ENCODE measurements at regions not wholly inside any gene's neighbourhood (a gene's known extent, or its start where the extent isn't known, plus 50 kb on each side); places are given as distances from the start of the nearest gene placed in this dataset.

DNA sequence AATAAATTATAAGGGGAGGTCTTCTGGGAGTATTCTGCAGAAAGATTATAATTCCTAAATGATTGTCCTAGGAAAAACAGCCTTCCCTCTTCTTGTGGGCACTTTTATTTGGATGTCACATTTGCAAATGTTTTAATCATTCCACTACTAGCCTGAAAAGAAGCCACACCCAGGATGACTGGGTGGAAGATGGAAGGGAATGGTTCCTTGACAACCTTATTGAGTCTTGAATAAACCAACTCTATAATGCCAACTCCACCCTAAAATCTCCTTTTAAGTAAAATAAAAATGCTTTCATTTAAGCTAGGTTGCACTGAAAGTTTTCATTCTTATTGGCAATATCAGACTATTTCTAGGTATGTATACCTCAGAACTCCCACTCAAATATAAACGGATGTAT, 494.6 kb downstream of the RFC3 start:
- no peak for DNase-seq (ENCODE audit: low spot score)

DNA sequence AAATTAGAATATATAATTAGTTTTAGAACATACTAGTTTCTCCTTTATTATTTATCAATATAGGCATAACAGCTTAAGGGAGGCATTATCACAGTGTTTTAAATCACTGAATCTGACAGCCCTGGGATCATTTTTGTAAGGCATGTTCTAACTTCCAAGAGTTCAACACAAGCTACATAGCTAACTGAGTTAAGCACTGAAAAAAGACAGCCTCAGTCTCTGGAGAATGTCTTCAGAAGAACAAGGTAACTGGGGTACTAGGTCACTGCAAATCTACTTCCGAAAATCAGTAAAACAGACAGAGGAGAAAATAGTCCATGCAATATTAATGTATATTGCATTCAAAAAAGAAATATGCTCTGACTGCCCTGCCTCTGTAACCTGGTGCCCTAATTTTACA, 502.1 kb downstream of the RFC3 start:
- no peak for DNase-seq (ENCODE audit: low spot score)

DNA sequence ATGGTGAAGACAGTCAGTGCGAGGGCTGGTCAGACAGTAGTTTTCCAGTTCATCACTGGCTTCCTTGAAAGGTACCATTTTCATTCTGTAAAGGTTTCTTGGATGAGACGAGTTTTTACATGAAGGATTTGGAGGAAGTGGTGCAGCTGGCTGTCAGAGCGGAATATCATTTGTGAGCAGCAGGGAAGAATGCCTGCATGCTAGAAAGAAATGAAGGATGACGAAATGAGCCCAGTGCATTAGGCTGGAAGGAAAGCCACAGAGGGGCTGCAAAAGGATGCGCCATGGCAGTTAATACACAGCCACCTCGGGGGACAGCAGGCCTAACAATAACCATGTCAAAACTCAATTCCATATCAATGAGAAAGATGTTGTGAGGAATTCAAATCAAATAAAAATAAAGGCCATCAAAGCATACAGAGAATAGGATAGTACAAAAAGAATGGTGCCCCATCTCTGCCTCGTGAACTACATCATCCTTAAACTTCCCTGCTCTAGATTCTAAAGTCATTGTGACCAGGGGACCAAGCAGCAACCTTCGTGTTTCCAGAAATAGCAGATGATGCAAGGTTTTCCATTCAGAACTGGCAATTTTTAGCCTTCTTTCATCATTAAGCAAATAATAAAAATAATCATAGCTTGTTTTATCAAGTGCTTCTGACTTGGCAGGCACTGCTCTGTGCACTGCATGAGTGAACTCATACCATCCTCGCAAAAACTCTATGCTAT, 504.2 kb downstream of the RFC3 start:
- DNase-seq (ENCODE audit: low spot score), result no peak

GRCh38 chr13:34322743-34323074, 504.8 kb downstream of the RFC3 start:
- no peak for DNase-seq (ENCODE audit: low spot score)

DNA sequence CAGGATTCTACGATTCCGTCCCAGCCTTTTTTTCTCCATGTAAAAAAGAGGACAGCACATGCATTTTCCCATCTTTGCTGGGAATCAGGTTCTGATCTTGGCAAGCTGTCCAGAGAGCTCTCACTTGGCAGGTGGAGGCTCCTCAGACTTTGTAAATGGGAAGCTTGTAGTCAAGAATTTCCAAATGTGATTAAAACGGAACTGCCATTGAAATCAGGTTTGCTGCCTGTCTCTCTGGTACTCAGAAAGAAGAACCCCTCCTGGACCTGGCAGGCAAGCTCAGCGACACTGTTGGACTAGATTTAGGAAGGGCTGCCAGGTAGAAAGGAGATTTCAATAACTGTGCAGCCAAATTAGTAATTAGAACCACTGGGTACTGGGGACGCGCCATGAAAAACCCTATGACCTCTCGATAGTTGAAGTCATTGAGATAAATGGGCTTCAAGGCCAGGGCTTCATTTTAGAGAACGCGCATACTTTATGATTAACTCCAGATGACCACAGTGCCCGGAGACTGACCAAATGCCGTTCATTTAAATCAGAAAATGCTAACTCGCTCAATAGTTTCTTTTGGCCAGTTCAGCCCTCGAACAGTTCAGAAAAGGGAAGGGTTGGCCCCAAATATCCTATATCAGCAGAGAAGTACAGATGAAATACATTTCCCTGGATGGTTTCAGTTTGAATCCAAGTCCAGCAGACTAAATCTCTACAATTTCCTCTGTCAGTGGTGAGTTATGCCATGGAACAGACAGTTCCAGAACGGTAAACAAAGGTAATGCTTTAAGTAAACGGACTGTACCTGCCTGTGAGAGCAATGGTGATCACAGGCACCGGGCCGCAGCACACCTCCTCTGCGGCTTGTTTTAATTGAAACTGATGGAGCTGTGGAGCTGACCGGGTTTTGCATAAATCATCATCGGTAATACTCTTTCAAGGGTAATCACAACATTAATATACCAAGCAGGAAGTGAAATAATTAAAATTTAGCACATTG, 517.4 kb downstream of the RFC3 start:
- DNase-seq (ENCODE audit: low spot score), result no peak

DNA sequence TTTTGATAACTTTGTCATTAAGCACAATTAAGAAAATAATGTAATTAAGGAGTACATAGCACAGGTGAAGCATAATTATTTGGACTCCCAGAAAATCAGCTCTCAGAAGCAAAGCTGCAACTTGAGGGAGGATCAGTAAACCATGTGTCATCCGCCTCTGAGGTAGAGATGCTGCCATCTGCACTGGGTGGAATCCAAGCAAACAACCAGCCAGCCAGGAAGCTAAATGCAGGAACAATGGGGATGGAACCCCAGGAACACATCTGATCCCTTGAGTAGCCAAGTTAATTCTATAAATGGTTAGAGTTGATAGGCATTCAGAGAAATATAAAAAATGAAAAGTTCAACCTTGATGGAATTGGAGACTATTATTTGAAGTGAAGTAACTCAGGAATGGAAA, 520.2 kb downstream of the RFC3 start:
- no peak for DNase-seq (ENCODE audit: low spot score)

- DNase-seq (ENCODE audit: low spot score), result no peak
These were observed 522.6 kb downstream of the RFC3 start for GRCh38 chr13:34340534-34340933.

DNA sequence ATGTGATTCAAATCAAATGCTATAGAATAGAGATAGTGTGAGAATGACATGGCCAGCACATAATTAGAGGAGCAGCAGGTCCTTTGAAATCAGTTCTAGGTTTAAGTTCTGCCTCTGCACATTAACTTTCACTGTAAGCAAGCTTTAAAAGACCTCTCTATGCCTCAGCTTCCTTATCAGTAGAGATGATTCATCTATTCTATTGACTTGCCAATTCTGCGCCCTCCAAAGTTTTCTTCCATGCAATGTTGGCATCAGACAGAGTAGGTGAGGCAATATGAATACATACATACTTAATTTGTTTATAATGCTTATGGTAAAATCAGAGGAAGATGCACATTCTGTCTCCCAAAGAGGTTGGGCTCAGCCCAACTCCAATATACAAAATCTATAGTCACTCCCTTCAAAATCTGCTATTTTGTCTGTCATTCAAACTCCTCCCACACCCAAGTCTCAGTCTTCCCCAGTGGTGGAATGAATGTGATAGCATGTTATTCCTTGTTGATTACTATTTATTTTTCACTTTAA, 525.5 kb downstream of the RFC3 start:
- DNase-seq (ENCODE audit: low spot score), result no peak

DNA sequence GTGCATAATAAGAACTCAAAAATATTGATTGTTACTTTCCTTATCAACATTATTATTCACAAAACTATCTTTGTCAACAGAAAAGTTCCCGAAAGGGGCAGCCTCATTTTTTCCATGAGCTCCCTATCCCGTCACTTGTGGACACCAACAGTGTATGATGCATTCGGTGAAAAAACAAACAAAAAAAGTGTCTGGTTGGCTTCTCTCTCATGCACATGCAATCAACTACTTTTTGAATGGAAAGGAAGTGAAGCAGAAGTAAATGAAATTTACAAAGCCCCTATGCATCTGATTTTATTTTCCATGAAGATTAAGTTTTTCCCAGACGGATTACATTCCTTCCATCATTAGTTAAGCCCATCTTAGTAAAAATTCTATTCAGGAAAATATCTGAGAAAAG, 526.9 kb downstream of the RFC3 start:
- DNase-seq (ENCODE audit: low spot score), result no peak

GRCh38 chr13:34345258-34345965, 527.5 kb downstream of the RFC3 start:
- DNase-seq (ENCODE audit: low spot score), result no peak

DNA sequence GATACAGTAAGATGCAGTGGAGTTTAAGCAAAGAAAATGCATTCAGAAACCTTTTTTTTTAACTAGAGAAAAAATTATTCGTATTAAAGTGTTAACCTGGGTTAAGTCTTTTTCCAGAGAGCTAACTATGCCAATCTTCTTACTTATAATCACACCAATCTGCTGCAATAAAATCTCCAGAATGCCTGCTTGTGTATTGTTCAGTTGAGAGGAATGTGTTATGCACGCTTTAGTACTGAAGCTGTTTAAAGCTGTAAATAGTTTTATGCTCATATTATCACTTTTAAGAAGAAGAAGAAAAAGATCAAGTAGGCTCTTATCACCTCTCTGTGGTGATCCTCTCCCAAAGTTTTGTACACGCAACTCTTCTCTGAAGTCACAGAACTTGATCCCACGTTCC, 528.7 kb downstream of the RFC3 start:
- no peak for DNase-seq (ENCODE audit: low spot score)

GRCh38 chr13:34347784-34348573, 530.0 kb downstream of the RFC3 start:
- DNase-seq (ENCODE audit: low spot score), result no peak

- DNase-seq (ENCODE audit: low spot score), result peak; percentile 66
These were observed 531.3 kb downstream of the RFC3 start for GRCh38 chr13:34349091-34349722.

DNA sequence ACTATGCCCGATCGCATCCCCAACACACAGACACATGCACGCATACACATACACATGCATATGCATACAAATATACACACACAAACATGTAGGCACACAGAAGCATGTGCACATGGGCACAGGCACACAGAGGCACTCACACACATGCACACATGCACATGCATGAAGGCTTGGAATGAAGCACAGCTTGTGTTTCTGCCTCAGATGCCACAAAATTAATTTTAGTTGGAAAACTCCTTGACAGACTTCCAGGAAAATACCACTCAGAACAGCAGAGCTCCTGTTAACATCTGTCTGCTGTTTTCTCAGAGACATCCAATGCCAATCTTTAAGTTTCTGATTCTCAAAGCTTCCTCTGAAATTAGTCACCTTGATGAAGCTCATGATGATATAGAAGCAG, 532.7 kb downstream of the RFC3 start:
- DNase-seq (ENCODE audit: low spot score), result no peak

GRCh38 chr13:34351134-34351533, 533.2 kb downstream of the RFC3 start:
- DNase-seq (ENCODE audit: low spot score), result no peak

DNA sequence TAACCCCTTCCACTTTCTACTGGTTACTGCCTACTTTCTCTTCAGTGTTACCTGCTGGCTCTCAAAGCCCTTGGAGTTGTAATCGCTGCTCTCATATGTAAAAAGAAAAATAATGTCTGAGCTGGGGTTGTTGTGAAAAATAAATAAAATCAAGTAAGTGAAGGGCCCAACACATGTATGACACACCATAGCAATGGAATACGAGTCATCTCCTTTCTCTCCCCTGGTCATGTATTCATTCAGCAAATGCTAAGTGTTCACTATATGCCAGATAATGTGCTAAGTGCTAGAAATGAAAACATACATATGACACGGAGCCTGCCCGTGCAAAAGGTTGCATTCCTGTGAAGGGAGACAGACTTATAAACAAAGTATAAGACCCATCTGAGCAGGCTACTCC, 535.0 kb downstream of the RFC3 start:
- no peak for DNase-seq (ENCODE audit: low spot score)

GRCh38 chr13:34356686-34357434, 538.9 kb downstream of the RFC3 start:
- DNase-seq (ENCODE audit: low spot score), result no peak

DNA sequence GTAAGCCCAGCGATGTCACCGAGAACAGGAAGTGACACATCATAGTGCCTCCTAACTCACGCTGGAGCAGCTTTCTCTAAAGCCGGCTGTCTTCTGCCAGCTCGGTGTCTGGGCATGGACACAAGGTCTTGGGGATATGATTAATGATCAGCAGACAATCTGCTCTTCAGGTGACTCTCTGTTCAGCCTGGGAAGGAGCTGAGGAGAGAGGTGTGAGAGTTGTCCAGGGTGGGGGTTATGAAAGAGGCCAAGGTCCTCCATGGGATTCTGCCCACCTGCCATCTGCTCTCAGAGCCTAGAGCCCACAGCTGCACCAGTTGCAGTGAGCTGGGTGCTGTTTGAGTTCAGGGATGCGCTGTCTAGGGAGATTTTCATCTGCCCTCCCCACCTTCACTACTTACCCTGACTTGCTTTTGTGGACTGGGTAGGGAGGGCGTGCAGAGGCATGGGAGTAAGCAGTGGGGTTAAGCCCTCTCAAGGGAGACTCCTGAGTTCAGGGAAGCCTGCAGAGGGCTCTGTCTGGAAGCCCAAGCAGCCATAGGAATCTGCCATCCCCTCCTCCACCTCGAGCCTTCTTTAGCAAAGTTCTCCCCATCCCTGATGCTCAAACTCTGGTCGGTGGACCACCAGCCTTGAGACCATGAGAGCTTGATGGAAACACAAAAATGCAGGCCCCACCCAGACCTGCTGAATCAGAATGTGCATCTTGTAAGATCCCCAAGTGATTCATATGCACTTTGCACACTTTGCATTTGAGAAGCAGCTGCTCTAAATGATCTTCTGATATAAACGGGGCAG, 539.7 kb downstream of the RFC3 start:
- no peak for DNase-seq (ENCODE audit: low spot score)

- DNase-seq (ENCODE audit: low spot score), result no peak
These were observed 541.0 kb downstream of the RFC3 start for GRCh38 chr13:34358811-34359513.

Data from left forelimb (tissue), 1 donor.